GM19324 (cell line): ENCODE measurements at regions not wholly inside any gene's neighbourhood (a gene's known extent, or its start where the extent isn't known, plus 50 kb on each side); places are given as distances from the start of the nearest gene placed in this dataset.

Experiments
- ATAC-seq: cut with Tn5 transposase; IDR thresholded peaks from one replicate; pipeline ENCODE4 v1.9.1; 2021; ENCODE audit warnings: mild to moderate bottlenecking, moderate library complexity; ENCODE audit not compliant: unreplicated experiment, low FRiP score

DNA sequence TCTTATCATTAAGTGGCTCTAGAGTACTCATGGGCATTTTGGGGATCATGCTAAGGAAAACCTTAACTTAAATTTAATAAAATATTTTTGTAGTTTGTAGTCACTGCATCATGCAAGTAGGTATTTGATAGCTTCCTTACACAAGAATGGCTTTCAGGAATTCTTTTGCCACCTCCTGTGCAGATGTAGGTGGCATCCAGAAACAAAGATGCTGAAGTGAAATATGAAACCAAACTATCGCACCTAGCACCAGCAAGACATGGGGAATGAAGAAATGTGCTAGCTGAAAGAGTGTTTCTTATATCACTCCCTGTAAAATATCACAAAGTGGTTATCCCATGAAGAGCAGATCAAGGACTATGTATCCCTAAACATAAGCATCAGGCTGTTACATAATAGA lies 924.5 kb upstream of the PRR20A start:
- ATAC-seq = no peak

- ATAC-seq = no peak
Measured at GRCh38 chr13:56247692-56248091, 893.0 kb upstream of the PRR20A start.

DNA sequence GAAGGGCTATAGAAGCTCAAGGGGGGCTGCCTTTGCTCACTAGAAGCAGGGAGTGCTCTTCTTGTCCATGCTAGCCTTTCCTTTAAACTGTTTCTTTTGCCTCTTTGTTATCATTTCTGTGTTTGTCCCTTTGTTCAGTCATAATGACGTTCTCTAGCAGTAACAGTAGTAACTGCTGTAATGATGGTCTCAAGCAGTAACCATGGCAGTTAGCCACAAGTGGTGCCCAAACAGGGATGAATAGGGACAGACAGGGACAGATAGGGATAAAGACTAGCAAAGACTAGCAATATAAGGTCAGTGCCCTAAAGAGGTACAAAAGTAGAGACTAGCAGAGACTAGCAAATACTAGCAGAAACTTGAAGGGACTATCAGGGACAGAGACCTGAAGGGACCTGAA lies 869.0 kb upstream of the PRR20A start:
- no peak for ATAC-seq

DNA sequence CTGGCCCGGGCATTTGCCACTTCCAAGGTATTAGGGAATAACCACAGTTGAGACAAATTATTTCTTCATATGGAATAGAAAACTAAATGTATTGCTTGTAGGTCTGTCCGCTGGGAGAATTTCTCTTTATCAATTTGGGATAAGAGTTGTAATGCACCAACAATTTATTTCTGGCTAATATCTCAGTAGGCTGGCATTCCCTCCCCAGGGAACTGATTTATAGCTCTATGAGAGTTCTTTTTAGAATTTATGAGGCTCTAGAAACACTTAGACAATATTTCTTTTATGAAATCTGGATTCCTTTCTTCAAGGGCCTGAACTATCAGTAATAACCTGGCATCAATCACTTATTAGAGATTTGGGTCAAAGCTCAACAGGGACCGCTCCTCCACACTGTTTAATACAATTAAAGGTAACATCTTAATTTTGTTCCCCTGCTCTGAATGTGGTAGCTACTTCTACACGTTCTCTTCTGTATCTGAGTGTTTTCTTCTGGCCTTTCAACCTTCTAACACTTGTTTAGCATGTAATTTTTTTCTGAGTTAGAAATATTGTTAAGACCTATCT lies 857.4 kb upstream of the PRR20A start:
- ATAC-seq = no peak

GRCh38 chr13:56299650-56300049 lies 841.1 kb upstream of the PRR20A start:
- ATAC-seq = no peak

- ATAC-seq = no peak
Measured at GRCh38 chr13:56314765-56315164, 826.0 kb upstream of the PRR20A start.

DNA sequence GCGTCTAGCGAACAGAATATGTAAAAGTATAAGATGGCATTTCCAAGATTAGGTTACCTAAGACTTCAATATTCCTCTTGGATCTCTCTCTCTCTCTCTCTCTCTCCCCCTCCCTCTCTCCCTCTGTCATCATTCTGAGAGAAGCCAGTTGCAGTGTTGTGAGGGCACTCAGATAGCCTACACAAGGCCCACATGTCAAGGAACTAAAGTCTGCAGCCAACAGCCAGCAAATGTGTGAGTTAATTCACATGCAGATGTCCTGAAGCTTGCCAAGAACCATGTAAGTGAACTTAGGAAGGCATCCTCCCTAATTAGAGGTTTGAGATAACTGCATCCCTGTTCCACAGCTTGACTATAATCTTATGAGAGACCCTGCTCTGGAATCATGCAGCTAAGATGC lies 822.9 kb upstream of the PRR20A start:
- no peak for ATAC-seq

DNA sequence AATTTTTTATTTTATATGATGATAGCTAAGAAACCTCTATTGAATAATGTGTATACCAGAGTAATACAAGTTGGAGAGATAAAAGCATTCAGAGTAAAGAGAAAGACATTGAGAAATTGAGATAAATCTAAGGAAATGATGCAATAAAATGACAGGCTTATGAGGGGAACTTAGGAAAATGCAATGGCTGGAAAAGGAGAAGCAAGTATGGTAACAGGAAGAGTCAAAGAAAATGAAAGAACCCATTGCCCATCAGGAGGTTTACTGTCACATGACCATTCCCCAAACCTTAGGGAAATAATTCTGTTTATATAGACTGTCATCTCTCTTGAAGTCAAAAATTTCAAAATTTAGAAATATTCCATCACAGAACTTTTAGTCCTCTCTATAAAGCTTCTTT lies 808.0 kb upstream of the PRR20A start:
- no peak for ATAC-seq

- ATAC-seq = no peak
Measured at GRCh38 chr13:56335775-56336174, 804.9 kb upstream of the PRR20A start.

GRCh38 chr13:56338421-56338820 lies 802.3 kb upstream of the PRR20A start:
- ATAC-seq = no peak

DNA sequence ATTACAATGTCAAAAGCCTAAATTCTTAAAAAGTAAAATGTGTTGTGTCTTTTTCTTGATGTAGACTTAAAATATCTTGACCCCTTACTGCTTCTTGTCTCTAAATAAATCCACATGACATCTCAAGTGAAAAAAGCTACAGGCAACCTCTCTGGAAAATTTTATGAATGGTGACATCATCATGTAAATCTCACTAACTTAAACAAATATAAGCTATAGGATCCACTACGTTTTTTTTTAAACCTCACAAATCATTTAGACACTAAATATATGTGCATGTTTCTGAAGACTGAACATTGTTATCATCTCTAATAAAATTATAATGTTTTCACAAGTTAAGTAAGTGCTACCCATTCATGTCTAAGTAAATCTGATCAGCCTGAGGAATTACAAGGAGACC lies 793.7 kb upstream of the PRR20A start:
- no peak for ATAC-seq

DNA sequence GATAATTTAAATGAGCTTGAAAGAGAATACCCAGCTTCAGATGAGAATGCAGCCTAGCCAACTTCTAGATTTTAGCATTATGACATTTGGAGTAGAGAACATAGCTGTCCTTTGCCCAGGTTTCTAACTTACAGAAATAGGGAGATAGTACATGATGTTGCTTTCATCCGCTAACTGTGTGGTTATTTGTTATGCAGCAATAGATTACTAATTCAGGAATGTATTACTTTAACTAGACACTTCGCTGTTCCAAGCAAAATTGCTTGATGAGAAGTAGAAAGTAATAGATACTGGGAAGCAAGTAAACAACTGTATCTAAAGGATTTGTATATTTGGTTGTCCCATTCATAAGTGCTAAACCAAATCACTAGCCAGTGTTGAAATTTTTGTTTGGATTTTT lies 790.9 kb upstream of the PRR20A start:
- no peak for ATAC-seq

GRCh38 chr13:56351041-56351440 lies 789.7 kb upstream of the PRR20A start:
- ATAC-seq = no peak

- ATAC-seq = no peak
Measured at GRCh38 chr13:56352361-56352760, 788.4 kb upstream of the PRR20A start.

- ATAC-seq = no peak
Measured at GRCh38 chr13:56352901-56353300, 787.8 kb upstream of the PRR20A start.

DNA sequence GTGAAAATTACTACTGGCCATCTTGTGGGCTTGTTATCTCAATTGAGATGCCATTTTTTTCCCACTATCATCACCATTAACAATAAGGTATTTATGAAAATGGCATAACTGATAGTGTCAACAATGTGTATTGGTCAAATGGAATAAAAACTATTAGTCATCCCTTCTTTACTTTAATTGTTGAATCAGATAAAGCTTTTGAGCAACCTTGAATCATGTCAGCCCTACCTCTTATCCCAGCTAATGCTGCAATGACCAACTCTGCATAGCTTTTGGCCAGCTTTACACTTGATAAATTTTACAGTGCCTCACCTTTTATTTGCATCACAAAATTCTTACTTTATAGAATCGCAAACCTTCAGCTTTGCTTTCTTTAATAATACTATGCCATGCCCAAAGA lies 784.0 kb upstream of the PRR20A start:
- ATAC-seq = no peak

DNA sequence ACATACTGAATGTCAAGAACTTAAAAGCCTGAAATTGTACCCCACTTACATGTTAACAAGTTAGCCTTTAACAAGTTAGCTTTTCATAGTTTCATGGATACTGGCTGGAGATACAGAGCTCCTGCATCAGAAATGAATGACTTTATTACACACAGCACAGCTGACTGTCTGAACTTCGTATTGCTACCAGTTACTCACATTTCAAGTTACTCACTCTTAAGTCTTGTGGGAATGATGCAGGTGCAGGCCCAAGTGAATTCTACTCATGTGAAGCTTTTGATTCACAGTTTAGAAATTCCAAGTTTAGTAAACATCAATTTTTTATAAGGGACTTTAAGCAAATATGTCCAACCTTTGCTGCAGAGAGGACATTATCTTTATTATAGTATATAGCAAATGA lies 762.2 kb upstream of the PRR20A start:
- ATAC-seq = no peak

DNA sequence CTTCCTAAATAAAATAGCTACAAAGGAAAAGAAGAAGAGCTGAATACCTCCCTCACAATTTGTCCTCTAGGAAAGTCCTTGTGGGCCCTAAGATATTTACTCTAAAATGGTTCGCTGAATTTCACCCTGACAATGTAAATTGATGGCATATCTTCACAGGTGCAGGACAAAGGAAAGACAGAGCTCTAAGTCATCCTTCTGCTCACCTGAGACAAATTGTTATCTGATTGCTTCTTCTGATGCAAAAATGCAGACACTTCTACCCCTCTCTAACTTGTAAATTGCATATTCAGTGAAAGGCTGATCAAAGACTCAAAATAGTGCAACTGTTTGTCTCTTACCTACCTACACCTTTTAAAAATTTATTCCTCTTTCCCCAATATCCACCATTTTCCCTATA lies 747.2 kb upstream of the PRR20A start:
- no peak for ATAC-seq

GRCh38 chr13:56396318-56396717 lies 744.4 kb upstream of the PRR20A start:
- ATAC-seq = no peak

- ATAC-seq = no peak
Measured at GRCh38 chr13:56400774-56401173, 739.9 kb upstream of the PRR20A start.

DNA sequence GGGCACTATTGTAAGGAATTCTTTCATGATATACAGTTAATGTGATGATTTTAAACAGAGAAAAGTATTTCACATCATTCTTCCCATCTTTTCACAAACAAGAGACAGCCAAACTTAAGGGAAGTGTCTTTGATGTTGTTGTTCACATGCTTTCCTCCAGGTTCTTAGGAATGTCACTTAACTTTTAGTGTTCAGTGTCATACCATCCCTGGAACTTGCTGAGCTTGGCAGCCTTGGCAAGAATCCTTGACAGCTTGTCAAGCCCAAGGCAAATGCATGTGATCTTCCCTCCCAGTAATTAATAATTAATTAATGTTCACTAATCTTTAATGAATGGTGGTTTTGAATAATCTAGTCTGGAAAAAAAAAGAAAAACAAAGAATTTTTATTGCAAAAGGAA lies 727.9 kb upstream of the PRR20A start:
- ATAC-seq = no peak

GRCh38 chr13:56424246-56424645 lies 716.5 kb upstream of the PRR20A start:
- no peak for ATAC-seq

DNA sequence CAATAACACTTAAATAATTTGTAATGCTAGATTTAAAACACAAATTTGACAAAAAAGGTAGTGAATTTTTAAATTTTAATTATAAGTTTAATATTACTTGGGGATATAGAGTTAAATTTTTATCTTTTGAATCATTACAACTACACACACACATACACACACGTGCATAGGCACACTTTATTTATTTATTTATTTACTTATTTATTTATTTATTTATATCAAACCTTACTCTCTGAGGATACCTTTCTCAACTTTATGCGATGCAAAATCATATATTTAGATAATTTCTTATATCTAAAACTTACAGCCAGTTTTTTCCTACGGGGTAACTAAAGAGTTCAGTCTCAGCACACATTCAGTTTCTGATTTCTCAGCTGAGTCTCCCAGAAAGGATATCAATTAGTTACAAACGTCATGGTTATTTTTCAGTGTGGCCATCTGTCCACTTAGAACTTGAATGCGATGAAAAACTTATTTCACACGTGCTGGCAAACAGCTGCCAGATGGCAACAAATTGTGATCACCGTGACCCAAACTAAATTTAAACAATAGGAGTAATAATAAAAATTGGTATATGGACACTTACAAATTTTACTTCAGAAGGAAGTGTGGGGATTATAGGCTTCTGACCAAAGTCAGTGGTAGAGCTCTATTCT lies 683.1 kb upstream of the PRR20A start:
- ATAC-seq = no peak
